ENCODE measurements at regions not wholly inside any gene's neighbourhood (a gene's known extent, or its start where the extent isn't known, plus 50 kb on each side); places are given as distances from the start of the nearest gene placed in this dataset.

GRCh38 chr16:85981826-85982562 is 83.0 kb downstream of the IRF8 start:
- Histone ChIP-seq H3K9ac (ENCODE audit: low read length) (no peak overlapping the region), H3K27ac (ENCODE audit: low read depth, low read length) (no peak overlapping the region), H3K9me3 (ENCODE audit: control insufficient read depth in 1 of 2, insufficient read depth in 1 of 2, low read depth in 1 of 2, low read length in 2 of 2) (no peaks in the 10 kb centered on the region), H3K36me3 (ENCODE audit: control insufficient read depth in 1 of 2, insufficient read depth in 2 of 2, low read length in 2 of 2) (no peaks in the 10 kb centered on the region), H2AFZ (ENCODE audit: low read depth, low read length, poor library complexity, severe bottlenecking) (no peak overlapping the region), H3K4me2 (ENCODE audit: low read length) (no peak overlapping the region), H3K4me1 (ENCODE audit: control insufficient read depth in 1 of 2, insufficient read depth in 2 of 2, low read length in 2 of 2) (no peaks in the 10 kb centered on the region), H3K79me2 (ENCODE audit: insufficient read depth, low read length) (no peaks in the 10 kb centered on the region), H3K27me3 (ENCODE audit: insufficient read depth, low read length) (peaks cover 56% of the 10 kb centered on the region), H3K9me2 (ENCODE audit: insufficient read depth) (no peaks in the 10 kb centered on the region), H3K4me3 (replicated peaks in 1 of 2; ENCODE audit: low read depth in 1 of 2, low read length in 2 of 2) (no peak overlapping the region), H4K20me1 (ENCODE audit: insufficient read depth) (no peaks in the 10 kb centered on the region)
- ATAC-seq: no peak
- intact Hi-C loops (cut with micrococcal nuclease): no loop called here
- ChIA-PET CTCF (interaction anchor here (0.6 to 2.4 kb wide), 4 partner anchors 20 to 163 kb away, joined by 3 to 15 read pairs (median 4); no protein-coding TSS in a partner anchor), POLR2A (no interaction called here), RAD21 (ENCODE audit: low non-redundant PET in 1 of 2, low total read pairs in 2 of 2, uncharacterized antibody in 2 of 2, unreplicated experiment in 2 of 2) (interaction anchor here in 1 of 2 experiments (0.7 kb wide), 2 partner anchors 140 to 163 kb away, joined by 3 read pairs; no protein-coding TSS in a partner anchor)
- TF ChIP-seq ZNF274 (IDR thresholded peaks at IDR 0.05; ENCODE audit: low read depth, low read length): no peak
- DNase-seq (ENCODE audit: low read depth, low spot score): no peak
- no TSS peak for BruUV-seq (replicated peaks)

- Histone ChIP-seq H3K4me3 (replicated peaks in 1 of 2; ENCODE audit: low read depth in 1 of 2, low read length in 2 of 2) (no peak overlapping the region), H3K9me2 (ENCODE audit: insufficient read depth) (no peaks in the 10 kb centered on the region), H4K20me1 (ENCODE audit: insufficient read depth) (no peaks in the 10 kb centered on the region), H3K4me1 (ENCODE audit: control insufficient read depth in 1 of 2, insufficient read depth in 2 of 2, low read length in 2 of 2) (no peaks in the 10 kb centered on the region), H3K36me3 (ENCODE audit: control insufficient read depth in 1 of 2, insufficient read depth in 2 of 2, low read length in 2 of 2) (no peaks in the 10 kb centered on the region), H3K79me2 (ENCODE audit: insufficient read depth, low read length) (no peaks in the 10 kb centered on the region), H3K4me2 (ENCODE audit: low read length) (no peak overlapping the region), H3K9ac (ENCODE audit: low read length) (no peak overlapping the region), H3K27ac (ENCODE audit: low read depth, low read length) (no peak overlapping the region), H3K9me3 (ENCODE audit: control insufficient read depth in 1 of 2, insufficient read depth in 1 of 2, low read depth in 1 of 2, low read length in 2 of 2) (no peaks in the 10 kb centered on the region), H2AFZ (ENCODE audit: low read depth, low read length, poor library complexity, severe bottlenecking) (no peak overlapping the region), H3K27me3 (ENCODE audit: insufficient read depth, low read length) (peaks cover 51% of the 10 kb centered on the region)
- no TSS peak for BruUV-seq (replicated peaks)
- ChIA-PET POLR2A (no interaction called here), CTCF (interaction anchor here (1.3 to 2.4 kb wide), 2 partner anchors 161 kb away, joined by 7 to 15 read pairs; no protein-coding TSS in a partner anchor), RAD21 (ENCODE audit: low non-redundant PET in 1 of 2, low total read pairs in 2 of 2, uncharacterized antibody in 2 of 2, unreplicated experiment in 2 of 2) (interaction anchor here in 1 of 2 experiments (0.7 kb wide), 1 partner anchor 163 kb away, joined by 3 read pairs; no protein-coding TSS in a partner anchor)
- intact Hi-C loops (cut with micrococcal nuclease): no loop called here
- no peak for TF ChIP-seq SIN3A (IDR thresholded peaks at IDR 0.05; ENCODE audit: low read depth)
- TF ChIP-seq POLR2A (IDR thresholded peaks at IDR 0.05; ENCODE audit: borderline replicate concordance, extremely low read depth, insufficient read depth, insufficient read length): no peak
- no peak for TF ChIP-seq YY1 (IDR thresholded peaks at IDR 0.05; ENCODE audit: extremely low read depth, insufficient replicate concordance, low read depth, low read length)
- no peak for ATAC-seq
- no peak for DNase-seq (ENCODE audit: low read depth, low spot score)
Measured at GRCh38 chr16:85982563-85982939, 83.6 kb downstream of the IRF8 start.
